ENCODE measurements at regions not wholly inside any gene's neighbourhood (a gene's known extent, or its start where the extent isn't known, plus 50 kb on each side); places are given as distances from the start of the nearest gene placed in this dataset.

DNA sequence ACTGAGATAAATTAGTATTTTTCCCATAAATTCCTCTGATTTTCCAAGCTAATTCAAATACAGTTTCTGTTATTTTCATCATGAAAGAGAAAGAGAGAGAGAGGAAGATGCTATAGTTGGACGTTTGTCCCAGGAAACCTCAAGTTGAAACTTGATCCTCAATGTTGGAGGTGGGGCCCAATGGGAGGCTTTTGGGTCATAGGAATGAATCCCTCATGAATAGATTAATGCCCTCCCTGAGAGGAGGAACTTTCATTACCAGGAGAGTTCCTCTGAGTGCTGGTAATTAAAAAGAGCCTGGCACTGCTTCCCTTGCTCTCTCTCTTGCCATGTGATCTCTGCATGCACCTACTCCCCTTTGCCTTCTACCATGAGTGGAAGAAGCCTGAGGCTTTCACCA is 189.9 kb upstream of the SMC2 start:
- DNase-seq (ENCODE audit: low spot score) = no peak
- no peak overlapping the region for H3K4me3 ChIP-seq (ENCODE audit: low read depth, low read length, poor library complexity, severe bottlenecking)
- H3K9me3 ChIP-seq (ENCODE audit: low read length) = no peaks in the 10 kb centered on the region
- H3K36me3 ChIP-seq (ENCODE audit: insufficient read depth, low read length) = no peaks in the 10 kb centered on the region
- H3K4me1 ChIP-seq (ENCODE audit: insufficient read depth, low read length, poor library complexity, severe bottlenecking) = no peaks in the 10 kb centered on the region
- intact Hi-C loops (cut with micrococcal nuclease; ENCODE audit: unreplicated experiment) = no loop called here
- H3K27ac ChIP-seq (ENCODE audit: low read depth, low read length, poor library complexity, severe bottlenecking) = no peak overlapping the region
- BruUV-seq (replicated peaks) = no TSS peak
- ChIA-PET POLR2A (interaction anchor here (0.5 to 1.3 kb wide), 2 partner anchors 17 to 141 kb away, joined by 3 read pairs; no protein-coding TSS in a partner anchor), CTCF (ENCODE audit: unreplicated experiment) (no interaction called here)
- no peaks in the 10 kb centered on the region for H3K9me2 ChIP-seq (ENCODE audit: insufficient read depth, low read length)
- TF ChIP-seq, protein P1, sequence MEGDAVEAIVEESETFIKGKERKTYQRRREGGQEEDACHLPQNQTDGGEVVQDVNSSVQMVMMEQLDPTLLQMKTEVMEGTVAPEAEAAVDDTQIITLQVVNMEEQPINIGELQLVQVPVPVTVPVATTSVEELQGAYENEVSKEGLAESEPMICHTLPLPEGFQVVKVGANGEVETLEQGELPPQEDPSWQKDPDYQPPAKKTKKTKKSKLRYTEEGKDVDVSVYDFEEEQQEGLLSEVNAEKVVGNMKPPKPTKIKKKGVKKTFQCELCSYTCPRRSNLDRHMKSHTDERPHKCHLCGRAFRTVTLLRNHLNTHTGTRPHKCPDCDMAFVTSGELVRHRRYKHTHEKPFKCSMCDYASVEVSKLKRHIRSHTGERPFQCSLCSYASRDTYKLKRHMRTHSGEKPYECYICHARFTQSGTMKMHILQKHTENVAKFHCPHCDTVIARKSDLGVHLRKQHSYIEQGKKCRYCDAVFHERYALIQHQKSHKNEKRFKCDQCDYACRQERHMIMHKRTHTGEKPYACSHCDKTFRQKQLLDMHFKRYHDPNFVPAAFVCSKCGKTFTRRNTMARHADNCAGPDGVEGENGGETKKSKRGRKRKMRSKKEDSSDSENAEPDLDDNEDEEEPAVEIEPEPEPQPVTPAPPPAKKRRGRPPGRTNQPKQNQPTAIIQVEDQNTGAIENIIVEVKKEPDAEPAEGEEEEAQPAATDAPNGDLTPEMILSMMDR (conservative IDR thresholded peaks at IDR 0.05; ENCODE audit: low read length) = no peak
- TF ChIP-seq EZH2phosphoT487 (IDR thresholded peaks at IDR 0.05; ENCODE audit: borderline replicate concordance, low read depth, low read length) = no peak
- H4K20me1 ChIP-seq (ENCODE audit: insufficient read depth, low read length) = no peaks in the 10 kb centered on the region
- H2AFZ ChIP-seq (ENCODE audit: low read length) = no peak overlapping the region
- H3K79me2 ChIP-seq (ENCODE audit: insufficient read depth, low read depth, low read length) = no peaks in the 10 kb centered on the region
- H3K4me2 ChIP-seq (ENCODE audit: low read length) = no peak overlapping the region

DNA sequence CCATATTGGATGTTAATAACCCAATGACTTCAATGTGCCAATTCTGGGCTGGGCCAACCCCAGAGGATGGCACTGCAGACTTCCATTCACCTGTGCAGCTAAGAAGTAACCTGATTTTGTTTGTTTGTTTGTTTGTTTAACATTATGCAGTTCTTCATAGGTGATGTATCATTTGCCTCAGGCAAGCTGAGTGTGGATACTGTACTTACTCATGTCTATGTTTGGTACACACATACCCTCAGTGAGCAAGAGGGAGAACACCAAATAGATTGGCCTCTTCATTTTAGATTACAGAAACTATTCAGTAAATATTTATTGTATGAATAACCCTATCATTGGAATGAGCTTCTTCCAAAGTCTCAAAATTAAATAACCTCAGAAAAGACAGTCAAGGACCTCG is 180.2 kb upstream of the SMC2 start:
- H3K9me2 ChIP-seq (ENCODE audit: insufficient read depth, low read length) = no peaks in the 10 kb centered on the region
- POLR2A ChIA-PET = interaction anchor here (1.6 kb wide), 1 partner anchor 36 kb away, joined by 5 read pairs; no protein-coding TSS in a partner anchor
- no peak overlapping the region for H3K4me3 ChIP-seq (ENCODE audit: low read depth, low read length, poor library complexity, severe bottlenecking)
- no peaks in the 10 kb centered on the region for H3K36me3 ChIP-seq (ENCODE audit: insufficient read depth, low read length)
- H3K79me2 ChIP-seq (ENCODE audit: insufficient read depth, low read depth, low read length) = no peaks in the 10 kb centered on the region
- H4K20me1 ChIP-seq (ENCODE audit: insufficient read depth, low read length) = no peaks in the 10 kb centered on the region
- BruUV-seq (replicated peaks) = no TSS peak
- CTCF ChIA-PET (ENCODE audit: unreplicated experiment) = no interaction called here
- H3K27ac ChIP-seq (ENCODE audit: low read depth, low read length, poor library complexity, severe bottlenecking) = no peak overlapping the region
- H3K4me2 ChIP-seq (ENCODE audit: low read length) = no peak overlapping the region
- intact Hi-C loops (cut with micrococcal nuclease; ENCODE audit: unreplicated experiment) = no loop called here
- no peaks in the 10 kb centered on the region for H3K9me3 ChIP-seq (ENCODE audit: low read length)
- TF ChIP-seq EZH2phosphoT487 (IDR thresholded peaks at IDR 0.05; ENCODE audit: borderline replicate concordance, low read depth, low read length) = no peak
- TF ChIP-seq, protein P1 (conservative IDR thresholded peaks at IDR 0.05; ENCODE audit: low read length) = no peak
- H2AFZ ChIP-seq (ENCODE audit: low read length) = no peak overlapping the region
- no peaks in the 10 kb centered on the region for H3K4me1 ChIP-seq (ENCODE audit: insufficient read depth, low read length, poor library complexity, severe bottlenecking)
- no peak for DNase-seq (ENCODE audit: low spot score)

GRCh38 chr9:103919605-103920209 is 174.4 kb upstream of the SMC2 start:
- DNase-seq (ENCODE audit: low spot score) = no peak
- H3K9me3 ChIP-seq (ENCODE audit: low read length) = no peaks in the 10 kb centered on the region
- no peaks in the 10 kb centered on the region for H3K9me2 ChIP-seq (ENCODE audit: insufficient read depth, low read length)
- no peaks in the 10 kb centered on the region for H4K20me1 ChIP-seq (ENCODE audit: insufficient read depth, low read length)
- BruUV-seq (replicated peaks) = no TSS peak
- no peak overlapping the region for H3K4me2 ChIP-seq (ENCODE audit: low read length)
- ChIA-PET CTCF (ENCODE audit: unreplicated experiment) (no interaction called here), POLR2A (interaction anchor here (0.6 kb wide), 1 partner anchor 793 kb away, joined by 3 read pairs; no protein-coding TSS in a partner anchor)
- intact Hi-C loops (cut with micrococcal nuclease; ENCODE audit: unreplicated experiment) = no loop called here
- no peaks in the 10 kb centered on the region for H3K4me1 ChIP-seq (ENCODE audit: insufficient read depth, low read length, poor library complexity, severe bottlenecking)
- no peaks in the 10 kb centered on the region for H3K79me2 ChIP-seq (ENCODE audit: insufficient read depth, low read depth, low read length)
- no peak overlapping the region for H3K27ac ChIP-seq (ENCODE audit: low read depth, low read length, poor library complexity, severe bottlenecking)
- TF ChIP-seq, protein P1 (conservative IDR thresholded peaks at IDR 0.05; ENCODE audit: low read length) = no peak
- no peak for TF ChIP-seq EZH2phosphoT487 (IDR thresholded peaks at IDR 0.05; ENCODE audit: borderline replicate concordance, low read depth, low read length)
- H3K36me3 ChIP-seq (ENCODE audit: insufficient read depth, low read length) = no peaks in the 10 kb centered on the region
- no peak overlapping the region for H2AFZ ChIP-seq (ENCODE audit: low read length)
- H3K4me3 ChIP-seq (ENCODE audit: low read depth, low read length, poor library complexity, severe bottlenecking) = no peak overlapping the region

All from OCI-LY7 (cell line).